ENCODE measurements at regions not wholly inside any gene's neighbourhood (a gene's known extent, or its start where the extent isn't known, plus 50 kb on each side); places are given as distances from the start of the nearest gene placed in this dataset.

DNA sequence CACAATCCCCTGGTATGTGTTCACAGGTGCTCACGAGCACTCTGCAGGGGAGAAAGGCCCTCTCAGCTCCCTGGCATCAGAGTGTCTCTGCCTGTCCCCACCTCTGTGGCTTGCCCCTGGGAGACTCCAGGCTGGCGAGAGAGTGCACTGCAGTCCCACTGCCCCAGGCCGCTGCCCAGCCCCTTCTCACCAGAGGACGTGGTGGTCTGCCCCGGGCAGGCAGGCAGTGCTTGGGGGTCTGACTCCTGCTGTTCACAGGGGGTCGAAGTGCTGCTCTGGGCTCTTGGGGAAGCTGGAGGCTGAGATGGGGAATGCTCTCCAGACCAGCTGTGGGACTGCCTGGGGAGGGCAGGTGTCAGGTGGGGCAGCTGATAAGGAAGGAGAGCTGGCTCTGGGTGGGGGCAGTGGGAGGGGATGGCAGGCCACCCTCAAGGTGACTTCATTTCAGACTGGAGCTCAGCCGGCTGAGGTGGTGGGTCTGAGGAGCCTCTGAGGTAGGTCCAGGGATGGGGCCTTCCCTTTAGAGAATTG, 151.0 kb upstream of the B3GAT1 start:
- DNase-seq, result no peak

DNA sequence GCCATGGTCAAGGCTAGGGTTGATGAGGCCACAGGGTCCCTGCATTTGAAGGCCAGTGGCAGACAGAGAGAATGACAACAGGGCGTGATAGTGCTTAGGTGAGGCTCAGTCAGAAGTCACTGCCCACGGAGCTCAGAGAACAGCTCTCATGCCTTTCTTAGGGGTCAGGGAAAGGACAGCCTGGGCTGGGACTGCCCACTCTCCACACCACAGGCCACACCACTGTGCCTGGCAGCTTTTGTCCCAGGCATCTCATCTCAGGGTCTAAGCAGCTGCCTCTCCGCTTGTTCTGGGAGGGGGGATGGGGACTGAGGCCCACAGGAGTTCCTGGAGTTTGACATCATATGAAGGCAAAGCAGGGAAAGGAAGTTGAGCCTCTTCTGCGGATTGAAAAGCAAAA, 150.2 kb upstream of the B3GAT1 start:
- no peak for DNase-seq

GRCh38 chr11:134561331-134561720, 149.3 kb upstream of the B3GAT1 start:
- no peak for DNase-seq

DNA sequence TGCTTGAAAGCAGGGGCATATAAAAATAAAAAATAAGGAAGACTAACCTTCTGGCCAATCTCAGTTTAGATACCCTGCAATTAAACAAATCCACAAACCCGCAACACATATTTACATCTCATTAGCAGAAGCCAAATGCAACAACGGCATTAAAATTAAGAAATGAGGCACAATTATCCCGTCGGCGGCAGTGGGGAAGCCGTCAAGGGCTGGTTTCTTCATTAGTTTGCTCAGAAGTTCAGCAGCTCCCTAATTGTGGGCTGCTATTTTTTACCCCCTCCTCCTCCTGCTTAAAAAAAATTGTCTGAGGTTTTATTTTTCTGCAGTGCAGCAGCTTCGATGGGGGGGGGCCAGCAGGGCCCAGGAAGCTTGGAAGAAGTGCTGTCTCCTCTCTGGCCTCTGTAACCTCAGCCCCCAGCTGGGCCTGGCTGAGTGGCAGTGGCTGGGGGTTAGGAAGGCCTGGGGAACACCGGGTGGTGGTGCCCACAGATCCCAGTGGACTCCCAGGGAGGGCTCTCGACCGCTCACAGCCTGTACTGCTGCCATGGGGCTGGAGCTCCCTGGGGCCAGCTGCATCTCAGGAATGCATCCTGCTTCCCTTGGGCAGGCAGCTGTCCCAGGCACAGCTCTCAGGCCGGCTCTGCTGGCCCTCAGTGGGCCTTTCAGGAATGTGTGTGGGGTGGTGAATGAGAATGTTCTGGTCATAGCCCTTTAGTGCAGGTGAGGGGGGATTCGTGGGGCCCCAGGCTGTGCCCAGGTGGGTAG, 148.7 kb upstream of the B3GAT1 start:
- no peak for DNase-seq

DNA sequence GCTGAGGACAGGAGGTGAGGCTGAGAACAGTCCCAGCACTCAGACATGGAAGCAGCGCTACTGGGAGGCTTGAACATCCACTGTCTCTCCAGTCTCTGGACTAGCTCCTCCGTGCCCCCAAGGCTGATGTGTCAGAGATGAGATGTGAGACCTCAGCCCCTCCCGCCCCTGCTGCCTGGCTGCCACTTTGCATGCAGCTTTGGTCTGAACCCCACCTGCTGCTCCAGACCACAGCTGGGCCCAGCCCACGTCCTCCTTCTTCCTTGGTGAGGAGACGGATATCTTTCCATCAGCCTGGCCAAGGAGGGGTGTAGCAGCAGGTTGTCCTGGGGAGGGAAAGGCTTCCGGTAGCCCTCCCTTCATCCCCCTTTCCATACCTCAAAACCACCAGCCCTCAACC, 148.0 kb upstream of the B3GAT1 start:
- no peak for DNase-seq

DNA sequence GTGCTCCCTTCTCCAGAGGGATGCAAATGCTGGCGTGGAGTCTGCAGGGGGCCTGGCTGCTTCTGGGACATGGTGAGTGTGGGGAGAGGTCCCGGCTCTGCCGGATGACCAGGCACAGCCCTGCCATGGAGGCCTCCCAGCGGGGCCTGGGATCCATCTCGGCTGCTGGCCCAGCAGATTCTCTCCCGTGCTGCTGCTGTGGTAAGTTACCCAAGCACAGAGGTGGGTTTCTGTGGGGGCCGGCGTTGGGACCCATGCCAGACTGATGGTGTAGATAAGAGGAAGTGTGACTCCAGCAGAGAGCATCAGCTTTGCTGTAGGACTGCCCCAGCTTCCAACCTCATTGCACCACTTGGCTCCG, 147.5 kb upstream of the B3GAT1 start:
- DNase-seq, result no peak

DNA sequence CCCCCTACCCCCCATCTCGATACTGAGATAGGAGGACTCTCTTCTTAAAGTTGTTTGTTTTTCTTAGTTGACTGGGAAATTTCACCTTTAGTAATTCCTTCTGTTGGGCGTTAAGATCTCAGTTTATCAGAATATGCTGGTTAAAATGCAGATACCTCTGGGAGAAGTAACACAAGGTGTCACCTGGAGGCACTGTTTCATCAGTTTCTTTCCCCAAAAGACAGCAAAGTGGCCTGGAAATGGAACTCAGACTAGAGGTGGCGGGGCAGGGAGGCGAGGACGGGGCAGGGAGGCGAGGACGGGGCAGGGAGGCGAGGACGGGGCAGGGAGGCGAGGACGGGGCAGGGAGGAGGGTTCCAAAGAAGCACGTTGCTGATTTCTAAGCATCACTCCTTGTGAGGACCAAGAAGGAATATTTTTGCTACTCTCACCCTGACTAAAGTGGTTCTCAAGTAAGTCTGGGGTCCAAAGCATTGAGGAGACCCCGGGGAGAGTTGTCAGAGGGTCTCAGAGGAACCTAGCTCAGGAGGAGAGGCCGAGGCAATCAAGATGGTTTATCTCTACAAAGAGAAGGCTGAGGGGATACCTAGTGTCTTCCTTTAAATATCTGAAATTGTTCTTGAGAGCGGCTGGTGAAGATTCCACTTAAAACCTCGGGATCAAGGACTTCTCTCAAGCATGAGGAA, 147.0 kb upstream of the B3GAT1 start:
- DNase-seq, result no peak

GRCh38 chr11:134558258-134558835, 146.3 kb upstream of the B3GAT1 start:
- DNase-seq, result no peak

DNA sequence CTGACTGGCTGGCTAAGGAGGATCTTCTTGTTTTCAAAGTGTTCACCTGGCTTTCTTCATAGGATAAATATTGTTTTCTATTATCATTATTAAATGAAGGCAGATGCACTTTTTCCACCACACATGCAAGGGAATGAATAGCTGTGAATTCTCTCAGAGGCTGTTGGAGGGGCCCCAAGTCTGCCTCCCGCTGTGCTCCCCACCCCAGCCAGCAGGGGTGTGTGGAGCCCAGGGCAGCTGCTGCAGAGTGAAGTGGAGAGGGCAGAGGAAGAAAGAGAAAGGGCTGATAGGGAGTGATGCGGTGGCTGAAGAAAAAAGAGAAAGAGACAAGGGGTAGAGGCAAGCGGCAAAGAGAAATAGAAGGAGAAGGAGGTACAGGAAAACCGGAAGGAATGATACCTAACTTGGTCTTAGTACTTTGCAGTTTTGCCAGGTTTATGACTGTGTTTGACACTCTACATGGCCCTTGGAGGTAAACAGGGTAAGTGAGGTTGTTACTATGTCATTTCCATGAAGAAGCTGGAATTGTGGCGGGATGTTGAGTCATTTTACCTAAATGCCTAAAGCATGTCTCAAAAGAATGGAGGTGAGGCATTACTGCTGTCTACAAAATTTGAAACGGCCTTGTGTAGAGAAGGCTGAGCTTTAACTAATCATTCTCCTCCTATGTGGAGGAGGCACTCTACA, 145.7 kb upstream of the B3GAT1 start:
- DNase-seq, result no peak

DNA sequence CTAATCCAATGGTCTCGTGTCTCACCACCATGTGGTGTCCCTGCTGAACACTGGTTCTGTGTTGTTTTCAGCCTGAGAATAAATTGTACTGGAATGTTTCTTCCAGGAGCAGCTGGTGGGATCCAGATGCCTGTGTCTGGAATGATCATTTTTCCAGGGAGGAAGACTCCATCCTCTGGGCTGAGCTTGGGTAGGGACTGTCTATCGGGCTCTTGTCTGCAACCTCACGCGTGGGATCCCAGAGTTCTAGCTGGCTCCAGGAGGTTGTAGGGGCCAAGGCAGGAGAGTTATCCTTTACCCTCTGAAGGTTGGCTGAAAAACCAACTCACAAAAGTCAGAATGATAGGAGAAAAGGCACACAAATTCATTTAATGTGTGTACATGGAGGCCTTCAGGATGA, 144.1 kb upstream of the B3GAT1 start:
- DNase-seq, result no peak

- no peak for DNase-seq
Measured at GRCh38 chr11:134555510-134555909, 143.5 kb upstream of the B3GAT1 start.

DNA sequence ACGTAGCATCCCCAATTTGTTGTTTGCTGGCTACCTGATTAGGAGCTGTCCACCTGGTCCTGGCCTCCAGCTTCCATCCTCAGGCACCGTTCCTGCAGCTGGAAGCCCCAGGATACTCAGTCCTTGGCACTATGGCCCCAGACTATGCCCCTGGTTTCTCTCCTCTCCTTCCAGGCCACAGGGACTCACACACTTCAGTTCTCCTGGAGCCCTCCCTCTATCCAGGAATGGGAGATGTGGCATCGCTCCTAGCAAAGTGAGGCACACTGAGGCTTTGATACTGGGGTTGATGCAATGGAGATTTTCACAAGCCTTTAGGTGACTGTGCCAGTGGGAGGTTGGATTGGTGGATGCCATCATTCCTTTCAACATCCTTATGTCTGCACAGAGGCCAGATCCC, 142.8 kb upstream of the B3GAT1 start:
- DNase-seq, result no peak

DNA sequence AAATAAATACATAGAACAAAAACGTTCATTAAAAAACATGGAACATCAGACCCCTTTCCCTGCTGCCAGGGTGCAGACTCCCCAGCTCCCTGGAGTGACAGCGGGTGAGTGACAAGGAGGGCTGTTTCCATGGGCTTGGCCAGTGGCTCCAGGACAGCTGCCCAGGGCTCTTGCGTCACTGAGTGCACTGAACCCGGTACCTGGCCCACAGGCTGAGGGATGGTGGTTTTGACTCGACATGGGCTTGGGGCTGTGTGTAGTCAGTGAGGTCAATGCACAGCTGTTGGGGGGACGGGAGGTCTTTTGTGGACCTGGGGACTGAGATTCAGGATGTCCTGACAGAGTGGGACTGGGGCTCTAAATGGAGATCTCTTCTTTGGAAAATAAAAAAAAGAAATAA, 142.1 kb upstream of the B3GAT1 start:
- no peak for DNase-seq

- no peak for DNase-seq
Measured at GRCh38 chr11:134552749-134553148, 140.7 kb upstream of the B3GAT1 start.

GRCh38 chr11:134545521-134545920, 133.5 kb upstream of the B3GAT1 start:
- DNase-seq, result no peak

GRCh38 chr11:134544095-134544815, 132.2 kb upstream of the B3GAT1 start:
- no peak for DNase-seq

GRCh38 chr11:134543645-134544044, 131.6 kb upstream of the B3GAT1 start:
- no peak for DNase-seq

DNA sequence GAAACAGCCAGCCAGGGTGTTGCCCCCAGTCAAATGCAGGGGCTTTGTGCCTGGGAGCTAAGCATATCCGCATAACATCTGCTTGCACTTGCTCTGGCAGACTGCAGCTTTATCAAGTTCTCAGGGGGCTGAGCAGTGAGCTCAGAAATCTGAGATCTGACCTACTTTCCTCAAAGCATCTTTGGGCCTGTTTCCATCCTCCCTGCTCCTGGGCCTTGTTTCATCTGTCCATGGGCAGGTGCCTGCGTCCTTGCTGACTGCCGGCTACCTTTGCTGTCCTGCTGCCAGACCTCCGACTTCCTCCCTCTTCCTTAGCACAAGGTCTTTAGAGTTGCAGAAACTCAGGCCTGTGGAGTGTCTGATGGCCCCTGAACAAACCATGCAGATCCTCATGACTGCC, 131.2 kb upstream of the B3GAT1 start:
- DNase-seq, result no peak

DNA sequence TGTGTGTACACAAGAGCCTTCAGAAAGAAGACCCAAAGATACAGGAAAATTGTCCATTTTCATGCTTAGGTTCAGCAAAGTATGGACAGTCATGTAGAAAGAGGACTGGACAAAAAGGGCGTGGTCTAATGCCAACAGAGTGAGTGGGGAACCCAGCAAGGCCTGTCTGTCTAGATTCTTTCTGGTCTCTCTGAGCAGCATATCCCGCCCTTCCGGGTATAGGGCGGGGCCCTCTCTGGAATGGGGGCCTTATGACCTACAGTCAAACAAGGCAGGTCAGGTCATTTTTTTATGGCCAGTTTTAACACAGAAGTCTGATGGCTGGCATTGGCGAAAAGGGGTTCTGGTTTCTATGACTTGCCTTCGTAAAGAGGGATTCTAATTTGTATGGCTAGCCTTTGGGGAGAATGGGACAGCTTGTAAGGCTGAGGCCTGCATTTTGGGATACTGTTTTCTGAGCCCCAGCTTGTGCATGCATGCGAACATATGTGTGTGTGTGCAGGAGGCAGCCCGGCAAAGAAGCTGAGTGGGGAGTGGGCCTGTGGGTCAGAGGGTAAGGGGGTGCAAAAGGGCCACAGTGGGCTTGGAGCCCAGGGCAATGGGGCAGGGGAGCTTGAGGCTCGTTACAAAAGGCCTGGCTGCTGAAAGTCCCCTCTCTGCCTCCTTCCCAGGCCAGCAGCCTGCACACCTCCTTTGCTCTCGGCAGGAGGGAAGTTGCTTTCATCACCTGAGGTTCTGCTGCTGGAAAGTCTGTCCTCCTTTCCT, 130.5 kb upstream of the B3GAT1 start:
- no peak for DNase-seq

- DNase-seq, result no peak
Measured at GRCh38 chr11:134541951-134542350, 129.9 kb upstream of the B3GAT1 start.

DNA sequence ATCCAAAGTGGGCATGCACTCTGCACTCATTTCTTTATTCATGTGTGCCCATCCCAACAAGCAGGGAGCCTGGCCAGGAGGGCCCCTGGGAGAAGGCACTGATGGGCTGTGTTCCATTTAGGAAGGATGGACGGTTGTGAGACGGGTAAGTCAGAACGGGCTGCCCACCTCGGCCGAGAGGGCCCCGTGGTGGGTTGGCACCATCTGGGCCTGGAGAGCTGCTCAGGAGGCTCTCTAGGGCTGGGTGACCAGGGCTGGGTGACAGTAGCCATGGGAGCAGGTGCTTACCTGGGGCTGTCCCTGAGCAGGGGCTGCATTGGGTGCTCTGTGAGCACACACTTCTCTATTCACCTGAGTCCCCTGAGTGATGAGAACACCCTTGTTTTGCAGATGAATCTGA, 129.3 kb upstream of the B3GAT1 start:
- no peak for DNase-seq

DNA sequence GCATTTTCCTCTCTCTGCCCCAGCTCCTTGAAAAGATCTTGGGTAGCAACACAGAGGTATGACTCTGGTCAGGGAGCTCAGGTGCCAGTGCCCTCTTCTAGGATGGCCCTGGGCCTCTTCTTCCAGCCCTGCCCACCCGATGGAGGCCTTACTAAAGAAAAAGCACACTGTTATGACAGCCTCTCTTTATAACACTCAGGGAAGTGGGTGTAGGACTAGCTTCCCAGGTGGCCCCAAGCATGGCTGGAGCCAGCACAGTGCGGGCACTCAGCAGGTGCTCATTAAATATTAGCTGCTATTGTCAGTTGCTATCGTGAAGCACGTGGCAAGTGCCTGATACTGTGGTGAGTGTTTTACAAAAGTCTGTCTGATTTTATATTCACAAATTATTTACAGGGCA, 127.2 kb upstream of the B3GAT1 start:
- no peak for DNase-seq

Measured in NCI-H345 (cell line).